HK-2 (cell line): ENCODE measurements at regions not wholly inside any gene's neighbourhood (a gene's known extent, or its start where the extent isn't known, plus 50 kb on each side); places are given as distances from the start of the nearest gene placed in this dataset.

Experiments used
- DNase-seq: peaks from one replicate; pipeline ENCODE4 v3.0.0-alpha.2; 2018; ENCODE audit not compliant: unreplicated experiment

- DNase-seq: no peak
Observed at GRCh38 chr5:135702191-135702590, 123.4 kb upstream of the CXCL14 start.

DNA sequence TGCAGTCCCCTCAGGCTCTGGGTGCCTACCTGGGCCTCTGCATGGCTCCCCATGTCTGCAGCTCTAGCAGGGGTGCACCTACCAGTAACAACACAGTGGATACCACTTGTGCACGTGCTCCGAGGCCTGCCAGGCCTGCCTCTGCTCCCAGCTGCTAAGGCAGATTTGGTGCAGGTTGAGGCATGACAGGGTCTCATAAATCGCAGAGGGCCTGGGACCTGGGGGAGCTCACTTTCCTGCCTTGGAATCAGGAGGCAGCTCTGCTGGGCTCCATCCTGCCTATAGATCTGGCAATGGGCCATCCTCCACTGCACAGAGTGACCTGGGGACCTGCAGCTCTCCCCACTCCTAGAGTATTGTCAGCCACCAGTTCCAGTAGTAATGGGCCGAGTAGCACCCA is 121.9 kb upstream of the CXCL14 start:
- DNase-seq: no peak

GRCh38 chr5:135697959-135698345 is 119.2 kb upstream of the CXCL14 start:
- no peak for DNase-seq

- DNase-seq: no peak
Observed at GRCh38 chr5:135697251-135697958, 118.6 kb upstream of the CXCL14 start.

- no peak for DNase-seq
Observed at GRCh38 chr5:135696317-135696716, 117.5 kb upstream of the CXCL14 start.

GRCh38 chr5:135695656-135696313 is 117.0 kb upstream of the CXCL14 start:
- DNase-seq: no peak

- DNase-seq: no peak
Observed at GRCh38 chr5:135694906-135695305, 116.1 kb upstream of the CXCL14 start.

- no peak for DNase-seq
Observed at GRCh38 chr5:135694012-135694411, 115.2 kb upstream of the CXCL14 start.

DNA sequence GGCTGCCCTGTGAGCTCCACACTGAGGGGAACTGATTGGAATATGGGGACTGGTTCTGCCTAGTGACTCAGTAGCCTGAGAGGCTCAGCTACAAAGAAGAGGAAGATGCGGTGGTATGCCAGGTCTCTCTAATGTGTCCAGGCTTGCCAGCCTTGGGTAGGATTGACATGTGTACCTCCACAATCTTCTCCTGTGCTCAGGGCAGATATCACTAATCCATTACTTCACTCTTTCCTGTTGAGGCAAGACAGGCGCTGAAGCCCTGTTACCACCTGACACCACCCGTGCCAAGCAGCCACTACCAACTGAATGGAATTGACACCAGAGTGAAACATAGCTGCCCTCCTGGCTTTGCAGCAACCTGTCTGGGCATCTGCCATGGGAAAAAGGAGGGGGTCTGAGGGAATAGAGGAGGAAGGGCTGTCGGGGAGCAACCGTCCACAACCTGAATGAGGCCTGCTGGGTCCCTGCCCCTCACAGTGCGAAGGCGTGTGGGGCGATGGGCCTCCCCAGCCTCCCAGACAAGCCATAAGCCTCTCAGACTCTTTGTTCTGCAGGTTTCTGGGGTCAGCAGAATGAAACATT is 114.7 kb upstream of the CXCL14 start:
- no peak for DNase-seq

DNA sequence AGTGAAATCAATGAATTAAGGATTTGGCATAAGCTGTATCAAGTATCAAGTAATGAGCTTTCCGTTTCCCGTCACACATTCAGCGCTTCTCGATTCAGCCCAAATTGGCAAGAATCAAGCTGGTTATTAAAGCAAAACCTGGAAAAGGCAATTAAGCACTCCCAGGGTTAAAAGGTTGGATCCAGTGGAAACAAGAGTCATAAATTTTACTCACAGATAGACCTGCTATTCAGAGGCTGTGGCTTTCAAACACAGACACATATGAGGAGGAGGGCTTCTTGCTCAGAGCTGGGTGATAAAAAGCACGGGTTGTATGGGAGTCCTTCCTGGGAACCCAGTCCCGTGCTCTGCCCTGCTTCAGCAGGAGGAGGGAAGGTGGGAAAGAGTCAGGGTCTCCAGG is 112.3 kb upstream of the CXCL14 start:
- no peak for DNase-seq

- no peak for DNase-seq
Observed at GRCh38 chr5:135690466-135690865, 111.7 kb upstream of the CXCL14 start.

DNA sequence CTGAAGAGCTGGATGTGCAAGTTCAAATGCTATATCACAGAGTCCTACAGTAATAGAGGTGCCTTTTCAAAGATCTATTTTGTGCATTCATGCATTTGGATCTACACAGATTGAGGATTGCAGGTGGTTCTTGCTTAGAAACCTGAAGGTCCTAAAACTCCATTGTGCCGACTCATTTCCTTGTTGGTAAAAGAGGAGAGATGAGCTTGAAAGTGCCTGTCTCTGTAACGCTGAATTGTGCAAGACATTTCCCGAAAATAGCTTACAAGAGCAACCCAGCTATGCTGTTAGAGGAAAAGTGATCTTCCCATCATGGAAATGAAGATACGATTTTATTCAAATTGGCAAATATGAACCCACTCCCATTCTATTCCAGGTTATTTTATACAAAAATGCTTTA is 110.7 kb upstream of the CXCL14 start:
- DNase-seq: no peak

- DNase-seq: no peak
Observed at GRCh38 chr5:135688385-135688784, 109.6 kb upstream of the CXCL14 start.

DNA sequence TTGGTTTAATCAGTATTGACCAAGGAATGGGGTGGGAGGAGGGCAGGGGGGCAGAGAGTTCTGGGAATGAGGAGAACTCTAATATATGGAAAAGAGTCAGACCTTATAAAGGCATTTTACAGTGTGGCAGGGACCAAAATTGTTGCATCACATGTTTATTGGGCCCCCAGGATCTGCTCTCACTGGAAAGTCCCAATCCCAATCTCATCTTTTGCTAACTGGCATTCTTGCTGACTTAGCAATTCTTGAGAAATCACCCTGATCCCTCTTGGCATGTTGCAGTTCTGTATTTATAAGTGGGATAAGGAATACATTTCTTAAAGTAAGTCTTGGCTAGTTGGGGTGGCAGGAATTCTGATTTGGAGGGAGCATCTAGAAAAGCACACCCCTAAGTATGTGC is 104.4 kb upstream of the CXCL14 start:
- no peak for DNase-seq

DNA sequence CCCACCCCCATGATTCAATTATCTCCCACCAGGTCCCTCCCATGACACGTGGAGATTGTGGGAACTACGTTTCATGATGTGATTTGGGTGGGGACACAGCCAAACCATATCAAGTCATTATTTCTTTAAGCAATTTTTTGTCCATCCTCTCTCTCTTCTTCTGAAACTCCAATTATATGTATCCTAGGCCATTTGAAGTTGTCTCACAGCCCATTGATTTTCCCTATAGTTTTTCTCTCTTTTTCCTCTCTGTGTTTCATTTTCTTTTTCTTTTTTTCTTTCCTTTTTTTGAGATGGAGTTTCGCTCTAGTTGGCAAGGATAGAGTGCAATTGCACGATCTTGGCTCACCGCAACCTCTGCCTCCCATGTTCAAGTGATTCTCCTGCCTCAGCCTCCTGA is 101.9 kb upstream of the CXCL14 start:
- no peak for DNase-seq

GRCh38 chr5:135678640-135679268 is 100.0 kb upstream of the CXCL14 start:
- no peak for DNase-seq

DNA sequence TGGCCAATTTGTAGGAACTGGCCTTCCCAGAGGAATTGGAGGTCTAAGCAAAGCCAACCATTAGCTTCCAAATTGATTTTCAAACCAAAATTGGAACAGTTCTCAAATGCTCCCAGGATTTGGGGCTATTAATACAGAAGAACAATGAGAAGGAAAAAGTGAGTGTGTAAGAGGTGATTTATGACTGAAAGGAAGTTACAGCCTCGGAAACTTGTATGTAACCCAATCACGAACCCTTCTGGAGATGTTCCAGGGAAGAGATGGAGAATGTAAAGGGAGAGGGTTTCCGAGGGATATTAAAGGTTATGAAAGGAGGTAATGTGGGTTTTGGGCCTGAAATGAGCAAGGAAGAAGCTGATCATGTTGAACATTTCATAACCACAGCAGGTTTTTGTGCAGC is 93.2 kb upstream of the CXCL14 start:
- DNase-seq: no peak

GRCh38 chr5:135671052-135671705 is 92.4 kb upstream of the CXCL14 start:
- no peak for DNase-seq

DNA sequence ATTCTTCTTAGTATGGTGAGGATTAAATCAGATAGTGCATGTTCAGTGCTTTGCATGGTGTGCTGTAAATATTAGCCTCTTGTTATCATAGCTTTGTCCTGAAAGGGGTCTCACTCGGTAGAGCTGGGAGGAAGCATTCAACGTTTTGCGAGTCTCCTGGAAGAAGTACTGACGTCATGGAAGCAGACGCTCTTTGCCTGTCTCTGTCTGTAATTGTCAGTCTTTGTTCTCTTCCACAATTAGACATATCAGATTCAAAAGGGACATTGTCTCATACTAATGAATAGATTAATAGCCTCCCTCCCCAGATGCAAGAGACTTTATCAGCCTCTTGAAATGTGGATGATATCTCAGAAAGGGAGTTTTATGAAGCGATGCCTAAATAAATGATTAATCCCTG is 91.8 kb upstream of the CXCL14 start:
- no peak for DNase-seq

DNA sequence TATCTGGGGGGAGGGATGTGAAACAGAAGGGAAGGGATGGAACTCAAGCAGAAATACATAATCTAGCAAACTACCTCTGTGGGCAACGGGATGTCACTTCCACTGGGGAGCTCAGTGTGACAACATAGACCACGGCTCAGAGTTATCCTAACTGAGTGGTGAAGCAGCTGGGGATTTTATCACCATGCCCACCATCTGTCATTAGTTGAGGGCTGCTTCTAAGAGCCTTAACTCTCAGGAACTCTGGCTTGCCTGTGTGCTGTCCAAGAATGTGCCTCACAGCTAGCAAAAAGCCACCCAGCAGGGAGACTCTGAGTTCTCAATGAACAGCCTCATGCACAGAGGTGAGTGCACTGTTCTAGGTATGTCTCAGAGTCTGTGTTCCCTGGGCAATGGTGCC is 90.6 kb upstream of the CXCL14 start:
- DNase-seq: no peak

- DNase-seq: no peak
Observed at GRCh38 chr5:135667673-135668072, 88.9 kb upstream of the CXCL14 start.

DNA sequence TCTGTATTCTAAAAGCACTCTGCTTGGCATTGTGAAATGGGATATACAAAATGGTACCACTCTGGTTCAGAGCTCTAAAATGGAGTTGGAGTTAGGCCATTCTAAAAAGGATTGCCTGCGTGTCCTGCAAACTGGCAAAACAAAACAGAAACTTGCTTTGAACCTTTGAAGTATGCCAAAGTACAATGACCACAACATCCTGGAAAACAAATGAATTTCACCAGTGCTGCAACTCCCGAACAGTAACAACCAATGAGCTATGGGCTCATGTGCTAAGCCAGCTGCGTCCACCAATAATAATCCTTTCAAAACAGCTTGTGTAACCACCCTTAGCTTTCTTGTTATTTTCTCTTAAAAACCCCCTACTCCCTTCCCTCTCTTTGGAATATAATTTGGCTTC is 88.4 kb upstream of the CXCL14 start:
- DNase-seq: no peak
